Uterus (tissue), 2 donors: ENCODE measurements at regions not wholly inside any gene's neighbourhood (a gene's known extent, or its start where the extent isn't known, plus 50 kb on each side); places are given as distances from the start of the nearest gene placed in this dataset.

Experiments used
- POLR2A ChIP-seq, 2 donors: fragments of 450-650 bp; IDR thresholded peaks; one replicate each; pipeline ENCODE4 v1.6.1; 2016; ENCODE audit warnings: antibody characterized with exemption in 2 of 2, mild to moderate bottlenecking in 1 of 2, moderate library complexity in 1 of 2
- TF ChIP-seq, protein P1 (sequence below), 4 experiments: fragments of 200-600 bp in 2 of 4; fragments of 450-650 bp in 2 of 4; sonication (generic) in 2 of 4; IDR thresholded peaks; one replicate each; pipeline ENCODE4 v1.5.1; 2016 to 2019; ENCODE audit warnings: antibody characterized with exemption in 4 of 4, mild to moderate bottlenecking in 2 of 4, moderate library complexity in 1 of 4

DNA sequence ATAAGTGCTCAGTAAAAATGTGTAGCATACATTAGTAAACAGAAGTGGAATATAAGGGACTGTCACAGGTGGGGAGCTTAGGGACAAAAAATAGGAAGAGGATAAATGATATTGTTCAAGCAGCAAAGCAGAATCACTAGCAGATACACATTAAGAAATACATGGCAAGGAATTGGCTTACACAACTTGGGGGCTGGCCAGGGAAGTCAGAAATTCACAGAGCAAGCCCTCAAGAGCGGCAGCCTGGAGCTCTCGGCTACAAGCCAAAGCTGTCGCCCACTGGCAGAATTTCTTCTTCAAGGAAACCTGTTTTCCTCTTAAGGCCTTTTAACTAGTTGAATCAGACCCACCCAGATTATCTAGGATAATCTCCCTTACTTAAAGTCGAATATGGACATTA lies 73.0 kb upstream of the SMIM23 start:
- TF ChIP-seq, protein P1, sequence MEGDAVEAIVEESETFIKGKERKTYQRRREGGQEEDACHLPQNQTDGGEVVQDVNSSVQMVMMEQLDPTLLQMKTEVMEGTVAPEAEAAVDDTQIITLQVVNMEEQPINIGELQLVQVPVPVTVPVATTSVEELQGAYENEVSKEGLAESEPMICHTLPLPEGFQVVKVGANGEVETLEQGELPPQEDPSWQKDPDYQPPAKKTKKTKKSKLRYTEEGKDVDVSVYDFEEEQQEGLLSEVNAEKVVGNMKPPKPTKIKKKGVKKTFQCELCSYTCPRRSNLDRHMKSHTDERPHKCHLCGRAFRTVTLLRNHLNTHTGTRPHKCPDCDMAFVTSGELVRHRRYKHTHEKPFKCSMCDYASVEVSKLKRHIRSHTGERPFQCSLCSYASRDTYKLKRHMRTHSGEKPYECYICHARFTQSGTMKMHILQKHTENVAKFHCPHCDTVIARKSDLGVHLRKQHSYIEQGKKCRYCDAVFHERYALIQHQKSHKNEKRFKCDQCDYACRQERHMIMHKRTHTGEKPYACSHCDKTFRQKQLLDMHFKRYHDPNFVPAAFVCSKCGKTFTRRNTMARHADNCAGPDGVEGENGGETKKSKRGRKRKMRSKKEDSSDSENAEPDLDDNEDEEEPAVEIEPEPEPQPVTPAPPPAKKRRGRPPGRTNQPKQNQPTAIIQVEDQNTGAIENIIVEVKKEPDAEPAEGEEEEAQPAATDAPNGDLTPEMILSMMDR (IDR thresholded peaks at IDR 0.05) = no peak
- no peak for TF ChIP-seq POLR2A (IDR thresholded peaks at IDR 0.05)
